A673 (cell line): ENCODE measurements at regions not wholly inside any gene's neighbourhood (a gene's known extent, or its start where the extent isn't known, plus 50 kb on each side); places are given as distances from the start of the nearest gene placed in this dataset.

Experiments used
- BruUV-seq: library from RNA; stranded (reverse); fragments of 400-500 nt; replicated peaks from 2 replicates; lab custom pipeline; 2021; lab: Mats Ljungman, UMichigan
- CTCF ChIA-PET: fragments of 300-600 bp; sonication (Branson Sonifier 250); formaldehyde crosslinking; loops from one replicate; lab custom pipeline; 2022; ENCODE audit warnings: antibody characterized with exemption; lab: Charles Lee
- POLR2A ChIA-PET: fragments of 300-600 bp; sonication (Branson Sonifier 250); formaldehyde crosslinking; loops from one replicate; lab custom pipeline; 2022; ENCODE audit warnings: antibody characterized with exemption; ENCODE audit not compliant: low non-redundant PET; lab: Charles Lee
- DNase-seq: peaks from one replicate; pipeline ENCODE4 v3.0.0-alpha.2; 2015; ENCODE audit warnings: low spot score
- H3K27ac ChIP-seq: fragments of 200-600 bp; sonication (generic); 2 replicates; pipeline ENCODE4 v1.5.1; 2016; ENCODE audit warnings: mixed run types, low read depth, mild to moderate bottlenecking, mixed read lengths, antibody characterized with exemption, low read length; ENCODE audit not compliant: poor library complexity, severe bottlenecking
- H3K27me3 ChIP-seq: fragments of 200-600 bp; sonication (generic); replicated peaks from 2 replicates; pipeline ENCODE4 v1.6.1; 2017; ENCODE audit warnings: mixed run types, low read depth, mild to moderate bottlenecking, mixed read lengths, antibody characterized with exemption, low read length; ENCODE audit not compliant: insufficient read depth, poor library complexity
- H3K36me3 ChIP-seq: fragments of 200-600 bp; sonication (generic); 2 replicates; pipeline ENCODE4 v1.6.1; 2016; ENCODE audit warnings: mixed run types, mild to moderate bottlenecking, mixed read lengths, antibody characterized with exemption, low read length; ENCODE audit not compliant: insufficient read depth, poor library complexity, severe bottlenecking
- H3K4me1 ChIP-seq: fragments of 200-600 bp; sonication (generic); 2 replicates; pipeline ENCODE4 v1.6.1; 2017; ENCODE audit warnings: mixed run types, mild to moderate bottlenecking, mixed read lengths, antibody characterized with exemption, low read length; ENCODE audit not compliant: insufficient read depth, poor library complexity, severe bottlenecking
- H3K4me3 ChIP-seq: fragments of 200-600 bp; sonication (generic); 2 replicates; pipeline ENCODE4 v1.5.1; 2016; ENCODE audit warnings: low read depth, mixed run types, mild to moderate bottlenecking, mixed read lengths, low read length; ENCODE audit not compliant: poor library complexity, severe bottlenecking
- H3K9me3 ChIP-seq: fragments of 200-600 bp; sonication (generic); 2 replicates; pipeline ENCODE4 v1.6.1; 2016; ENCODE audit warnings: mixed run types, low read depth, mild to moderate bottlenecking, mixed read lengths, antibody characterized with exemption, low read length; ENCODE audit not compliant: poor library complexity, severe bottlenecking
- EZH2 ChIP-seq: fragments of 200-600 bp; sonication (generic); IDR thresholded peaks from 2 replicates; pipeline ENCODE4 v1.6.1; 2017; ENCODE audit warnings: borderline replicate concordance, low read depth, mild to moderate bottlenecking, mixed read lengths, antibody characterized with exemption, low read length; ENCODE audit not compliant: poor library complexity, severe bottlenecking
- intact Hi-C: fragments of 100-400 bp; cut with micrococcal nuclease; formaldehyde crosslinking; loops from one replicate; pipeline ENCODE4 v1.10.0; 2022; ENCODE audit not compliant: unreplicated experiment
- TF ChIP-seq, protein P1 (sequence below): fragments of 300-800, 200-600 bp; sonication (generic); conservative IDR thresholded peaks from 2 replicates; pipeline ENCODE4 v1.5.1; 2017; ENCODE audit warnings: low read depth, mild to moderate bottlenecking, antibody characterized with exemption, low read length, moderate library complexity, mixed read lengths

DNA sequence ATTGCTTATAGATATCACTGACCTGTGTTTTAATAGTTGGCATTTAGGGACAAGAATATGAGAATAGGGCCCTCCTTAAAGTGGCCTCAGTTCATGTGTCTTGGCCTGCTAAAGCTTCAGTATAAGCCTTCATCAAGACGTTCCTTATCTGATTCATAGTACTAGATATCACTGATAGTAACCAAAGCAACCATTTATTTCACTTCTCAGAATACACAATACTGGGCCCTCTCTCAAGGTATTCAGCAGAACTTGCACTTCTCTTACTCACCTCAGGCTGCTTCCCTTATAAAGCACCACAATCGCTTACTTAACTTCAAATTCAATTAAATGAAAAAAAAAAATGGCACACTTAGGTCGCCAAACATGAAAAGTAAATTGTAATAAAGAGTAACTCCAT is 259.4 kb upstream of the PCDH7 start:
- H3K27ac ChIP-seq: no peak overlapping the region
- TF ChIP-seq, protein P1, sequence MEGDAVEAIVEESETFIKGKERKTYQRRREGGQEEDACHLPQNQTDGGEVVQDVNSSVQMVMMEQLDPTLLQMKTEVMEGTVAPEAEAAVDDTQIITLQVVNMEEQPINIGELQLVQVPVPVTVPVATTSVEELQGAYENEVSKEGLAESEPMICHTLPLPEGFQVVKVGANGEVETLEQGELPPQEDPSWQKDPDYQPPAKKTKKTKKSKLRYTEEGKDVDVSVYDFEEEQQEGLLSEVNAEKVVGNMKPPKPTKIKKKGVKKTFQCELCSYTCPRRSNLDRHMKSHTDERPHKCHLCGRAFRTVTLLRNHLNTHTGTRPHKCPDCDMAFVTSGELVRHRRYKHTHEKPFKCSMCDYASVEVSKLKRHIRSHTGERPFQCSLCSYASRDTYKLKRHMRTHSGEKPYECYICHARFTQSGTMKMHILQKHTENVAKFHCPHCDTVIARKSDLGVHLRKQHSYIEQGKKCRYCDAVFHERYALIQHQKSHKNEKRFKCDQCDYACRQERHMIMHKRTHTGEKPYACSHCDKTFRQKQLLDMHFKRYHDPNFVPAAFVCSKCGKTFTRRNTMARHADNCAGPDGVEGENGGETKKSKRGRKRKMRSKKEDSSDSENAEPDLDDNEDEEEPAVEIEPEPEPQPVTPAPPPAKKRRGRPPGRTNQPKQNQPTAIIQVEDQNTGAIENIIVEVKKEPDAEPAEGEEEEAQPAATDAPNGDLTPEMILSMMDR: no peak
- no peak for TF ChIP-seq EZH2
- ChIA-PET POLR2A (no interaction called here), CTCF (no interaction called here)
- no TSS peak for BruUV-seq
- H3K27me3 ChIP-seq: no peaks in the 10 kb centered on the region
- no peaks in the 10 kb centered on the region for H3K36me3 ChIP-seq
- H3K4me3 ChIP-seq: no peak overlapping the region
- no peaks in the 10 kb centered on the region for H3K4me1 ChIP-seq
- no peak for DNase-seq
- intact Hi-C loops: no loop called here
- no peaks in the 10 kb centered on the region for H3K9me3 ChIP-seq

DNA sequence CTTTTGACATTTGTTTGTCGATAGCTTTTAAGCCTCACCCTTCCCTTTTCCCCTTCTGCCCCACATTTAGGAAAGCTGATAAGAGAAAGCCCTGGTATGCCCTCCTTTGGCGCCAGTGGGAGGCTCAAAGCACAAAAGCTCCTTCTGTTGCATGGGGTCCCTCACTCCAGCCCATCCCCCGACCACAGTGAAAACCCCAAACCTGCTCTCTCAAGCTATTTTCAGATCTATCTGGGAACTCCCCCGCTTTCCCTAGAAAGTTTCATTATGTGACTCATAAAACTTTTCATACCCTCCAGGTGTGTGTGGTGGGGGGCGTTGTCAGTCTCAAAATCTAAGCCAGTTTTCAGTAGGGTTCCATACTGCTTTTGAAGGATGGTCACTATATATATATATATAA is 259.0 kb upstream of the PCDH7 start:
- no peaks in the 10 kb centered on the region for H3K36me3 ChIP-seq
- TF ChIP-seq EZH2: no peak
- TF ChIP-seq, protein P1: no peak
- no TSS peak for BruUV-seq
- H3K27me3 ChIP-seq: no peaks in the 10 kb centered on the region
- POLR2A ChIA-PET: no interaction called here
- no peaks in the 10 kb centered on the region for H3K4me1 ChIP-seq
- DNase-seq: no peak
- no peaks in the 10 kb centered on the region for H3K9me3 ChIP-seq
- no peak overlapping the region for H3K27ac ChIP-seq
- intact Hi-C loops: no loop called here
- no peak overlapping the region for H3K4me3 ChIP-seq
- CTCF ChIA-PET: no interaction called here

DNA sequence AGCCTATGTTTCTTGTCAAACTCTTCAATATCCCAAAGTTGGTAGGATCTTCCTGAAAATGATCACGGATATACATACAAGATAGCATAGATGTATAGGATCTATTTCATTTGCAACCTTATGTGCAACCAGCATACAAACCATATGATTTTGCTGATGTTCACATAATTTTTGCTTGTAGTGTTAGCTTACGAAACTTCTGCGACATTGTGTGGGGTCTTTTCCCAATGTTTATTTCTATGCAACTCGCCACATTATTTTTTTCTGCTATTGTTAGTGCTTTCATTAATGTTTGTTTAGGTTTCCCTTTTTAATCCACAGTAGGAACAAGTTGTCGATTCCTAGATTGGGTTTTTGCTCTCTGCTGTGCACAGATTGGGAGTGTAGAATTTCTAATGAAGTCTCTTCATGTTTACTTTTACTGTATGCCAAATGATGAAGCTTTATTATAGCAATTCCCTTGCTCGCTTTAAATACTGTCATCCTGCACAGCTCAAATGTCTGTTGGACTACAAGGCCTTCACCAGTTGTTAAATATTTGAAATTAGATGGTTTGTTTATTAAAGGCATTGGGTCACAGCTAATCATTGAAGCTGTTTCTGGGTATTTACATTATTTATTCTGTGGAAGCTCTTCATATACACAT is 257.6 kb upstream of the PCDH7 start:
- Histone ChIP-seq H3K9me3 (no peaks in the 10 kb centered on the region), H3K4me3 (no peak overlapping the region), H3K4me1 (no peaks in the 10 kb centered on the region), H3K27me3 (no peaks in the 10 kb centered on the region), H3K27ac (no peak overlapping the region), H3K36me3 (no peaks in the 10 kb centered on the region)
- TF ChIP-seq, protein P1: no peak
- no peak for TF ChIP-seq EZH2
- CTCF ChIA-PET: no interaction called here
- no peak for DNase-seq
- POLR2A ChIA-PET: no interaction called here
- BruUV-seq: no TSS peak
- intact Hi-C loops: no loop called here
